RPMI7951 (cell line): ENCODE measurements at regions not wholly inside any gene's neighbourhood (a gene's known extent, or its start where the extent isn't known, plus 50 kb on each side); places are given as distances from the start of the nearest gene placed in this dataset.
A peak's percentile ranks its signal among the peaks of the same experiment; 100 is the strongest.

ENCODE experiments used
- DNase-seq: peaks from one replicate; pipeline ENCODE4 v3.0.0-alpha.2; 2012; ENCODE audit warnings: low read depth

DNA sequence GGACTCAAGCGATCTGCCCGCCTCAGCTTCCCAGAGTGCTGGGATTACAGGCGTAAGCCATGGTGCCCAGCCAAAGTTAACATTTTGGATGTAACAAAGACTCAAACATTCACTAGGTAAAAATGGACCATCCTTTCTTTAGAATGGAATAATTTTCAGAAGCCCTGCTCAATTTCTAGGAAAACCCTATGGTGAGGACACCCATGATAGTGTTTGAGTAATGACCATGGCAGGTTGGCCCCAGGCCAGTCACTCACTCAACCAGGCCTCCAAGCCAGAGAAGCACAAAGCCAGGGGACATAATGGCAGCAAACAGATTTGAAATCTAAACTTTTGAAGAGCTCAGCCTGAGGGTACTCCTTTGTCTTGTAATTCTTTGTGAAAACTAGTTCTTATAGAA lies 59.9 kb upstream of the GPR6 start:
- DNase-seq: no peak

- no peak for DNase-seq
Measured at GRCh38 chr6:109920911-109921310, 57.2 kb upstream of the GPR6 start.

GRCh38 chr6:109922851-109923250 lies 55.3 kb upstream of the GPR6 start:
- DNase-seq: peak; percentile 7

- DNase-seq: peak; percentile 10
Measured at GRCh38 chr6:109925075-109925474, 53.0 kb upstream of the GPR6 start.

DNA sequence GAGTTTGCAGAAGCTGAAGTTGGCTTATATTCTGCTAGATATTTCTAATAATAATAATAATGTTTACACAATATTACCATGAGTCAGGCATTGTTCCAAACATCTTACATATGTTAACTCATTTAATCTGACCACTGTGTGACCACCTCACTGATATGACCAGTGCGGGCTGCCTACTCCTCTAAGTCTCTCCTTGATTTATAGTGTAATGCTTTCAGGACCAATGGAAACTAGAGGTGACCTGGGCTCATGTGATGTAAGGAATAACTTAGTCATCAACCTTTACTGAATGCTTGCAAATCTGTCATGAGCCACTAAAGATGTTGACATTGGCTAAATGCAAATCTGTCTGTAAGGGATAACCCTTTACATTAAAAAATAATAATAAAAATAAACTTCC lies 51.1 kb upstream of the GPR6 start:
- DNase-seq: no peak
